GM12878 (cell line): ENCODE measurements at regions not wholly inside any gene's neighbourhood (a gene's known extent, or its start where the extent isn't known, plus 50 kb on each side); places are given as distances from the start of the nearest gene placed in this dataset.

ENCODE experiments used
- ATAC-seq: fragments of 200-7000 bp; cut with Tn5 transposase; 3 replicates; pipeline ENCODE4 v1.9.1; 2020; ENCODE audit warnings: mild to moderate bottlenecking, moderate library complexity
- BruUV-seq: library from RNA; stranded (reverse); fragments of 400-500 nt; replicated peaks from 2 replicates; lab custom pipeline; 2021; lab: Mats Ljungman, UMichigan
- CTCF ChIA-PET: fragments of 300-600 bp; sonication (Branson Sonifier 250); formaldehyde crosslinking; extraction: SDS; loops from one replicate; lab custom pipeline; 2021; ENCODE audit warnings: inconsistent platforms; lab: Yijun Ruan, JAX
- POLR2A ChIA-PET: fragments of 350-600 bp; formaldehyde crosslinking; extraction: SDS; loops from one replicate; lab custom pipeline; 2021; ENCODE audit warnings: inconsistent platforms; lab: Charles Lee
- RAD21 ChIA-PET: fragments of 300-600 bp; sonication (Branson Sonifier 250); formaldehyde crosslinking; loops from one replicate; lab custom pipeline; 2023; ENCODE audit warnings: antibody characterized with exemption; ENCODE audit not compliant: unreplicated experiment; lab: Charles Lee
- SMC1A ChIA-PET: fragments of 300-600 bp; sonication (Branson Sonifier 250); formaldehyde crosslinking; loops from one replicate; lab custom pipeline; 2023; ENCODE audit not compliant: unreplicated experiment, uncharacterized antibody; lab: Charles Lee
- DNase-seq: peaks from one replicate; pipeline ENCODE4 v3.0.0-alpha.2; 2011; ENCODE audit warnings: low read depth, low spot score
- FAIRE-seq: peaks from 3 replicates; lab custom pipeline; 2011; peaks lifted over from hg19 to GRCh38; lab: Jason Lieb, UNC
- H2AFZ ChIP-seq: 2 replicates; pipeline ENCODE4 v1.6.0; 2011; ENCODE audit warnings: low read depth, low read length, control low read depth; ENCODE audit not compliant: control insufficient read depth
- H3K27ac ChIP-seq: 2 replicates; pipeline ENCODE4 v1.5.1; 2011; ENCODE audit warnings: control low read depth; ENCODE audit not compliant: control insufficient read depth, insufficient read depth
- H3K27me3 ChIP-seq, 2 experiments: replicated peaks in 1 of 2; 2 replicates each; pipeline versions ENCODE4 v1.6.0 to v1.6.1; 2011; ENCODE audit warnings: low read length in 1 of 2; ENCODE audit not compliant: control insufficient read depth in 2 of 2, insufficient read depth in 2 of 2
- H3K36me3 ChIP-seq, 2 experiments: 2 replicates each; pipeline ENCODE4 v1.5.1; 2011; ENCODE audit warnings: low read length in 1 of 2; ENCODE audit not compliant: control insufficient read depth in 2 of 2, insufficient read depth in 2 of 2
- H3K4me1 ChIP-seq: 2 replicates; pipeline ENCODE4 v1.6.1; 2011; ENCODE audit warnings: mild to moderate bottlenecking, low read length, moderate library complexity, mixed read lengths; ENCODE audit not compliant: control insufficient read depth, insufficient read depth
- H3K4me2 ChIP-seq: 2 replicates; pipeline ENCODE4 v1.6.0; 2011; ENCODE audit warnings: control low read depth; ENCODE audit not compliant: control insufficient read depth, insufficient read depth
- H3K4me3 ChIP-seq: fragments of 200-600 bp; sonication (generic); 2 replicates; pipeline ENCODE4 v1.5.1; 2016
- H3K79me2 ChIP-seq: 2 replicates; pipeline ENCODE4 v1.6.0; 2011; ENCODE audit warnings: low read length; ENCODE audit not compliant: control insufficient read depth, insufficient read depth
- H3K9ac ChIP-seq: 2 replicates; pipeline ENCODE4 v1.8.0; 2011; ENCODE audit warnings: low read length, control low read depth, mixed read lengths; ENCODE audit not compliant: control insufficient read depth, insufficient read depth
- H3K9me3 ChIP-seq: replicated peaks from 3 replicates; pipeline ENCODE4 v1.5.1; 2011; ENCODE audit warnings: mild to moderate bottlenecking, low read length; ENCODE audit not compliant: control insufficient read depth, insufficient read depth
- H4K20me1 ChIP-seq: 2 replicates; pipeline ENCODE4 v1.6.0; 2011; ENCODE audit not compliant: control insufficient read depth, insufficient read depth
- ATF3 ChIP-seq: IDR thresholded peaks from 2 replicates; pipeline ENCODE4 v1.6.1; 2011; ENCODE audit warnings: low read depth, mild to moderate bottlenecking, low read length, moderate library complexity, borderline replicate concordance; ENCODE audit errors: extremely low read depth
- BCL11A ChIP-seq: IDR thresholded peaks from 2 replicates; pipeline ENCODE4 v1.6.1; 2011; ENCODE audit warnings: low read depth, low read length
- CEBPZ ChIP-seq: fragments of 150-350 bp; IDR thresholded peaks from 2 replicates; pipeline ENCODE4 v1.6.1; 2016; ENCODE audit warnings: low read depth, low read length
- CUX1 ChIP-seq: IDR thresholded peaks from 2 replicates; pipeline ENCODE4 v1.6.1; 2012; ENCODE audit warnings: improper control_type of control experiment, low read depth, low read length; ENCODE audit not compliant: insufficient replicate concordance
- EED ChIP-seq: sonication (generic); IDR thresholded peaks from 2 replicates; pipeline ENCODE4 v1.6.1; 2016; ENCODE audit warnings: antibody characterized with exemption, low read depth
- EZH2 ChIP-seq: IDR thresholded peaks from 2 replicates; pipeline ENCODE4 v1.6.1; 2012; ENCODE audit warnings: low read depth, mild to moderate bottlenecking, control low read depth, inconsistent platforms, low read length, borderline replicate concordance; ENCODE audit not compliant: control insufficient read depth
- KAT2A ChIP-seq: conservative IDR thresholded peaks from 2 replicates; pipeline ENCODE4 v1.6.1; 2011; ENCODE audit warnings: low read depth, low read length; ENCODE audit not compliant: control insufficient read depth
- NFIC ChIP-seq: IDR thresholded peaks from 2 replicates; pipeline ENCODE4 v1.6.1; 2012; ENCODE audit warnings: low read depth, mild to moderate bottlenecking, inconsistent platforms, low read length, moderate library complexity
- POLR2AphosphoS5 ChIP-seq: IDR thresholded peaks from 2 replicates; pipeline ENCODE4 v1.6.1; 2011; ENCODE audit warnings: mild to moderate bottlenecking, low read length, inconsistent platforms
- POU2F2 ChIP-seq: IDR thresholded peaks from 3 replicates; pipeline ENCODE4 v1.6.1; 2011; ENCODE audit warnings: low read depth, mild to moderate bottlenecking, low read length, borderline replicate concordance
- RUNX3 ChIP-seq: IDR thresholded peaks from 2 replicates; pipeline ENCODE4 v1.6.1; 2012; ENCODE audit warnings: low read length, inconsistent platforms
- SRF ChIP-seq, 2 experiments: IDR thresholded peaks; 2 replicates each; pipeline ENCODE4 v1.6.1; 2011; ENCODE audit warnings: low read depth in 2 of 2, low read length in 2 of 2, mild to moderate bottlenecking in 1 of 2, moderate library complexity in 1 of 2
- STAT3 ChIP-seq: IDR thresholded peaks from 2 replicates; pipeline ENCODE4 v1.6.1; 2011; ENCODE audit warnings: low read depth, low read length, improper control_type of control experiment
- TARDBP ChIP-seq: IDR thresholded peaks from 2 replicates; pipeline ENCODE4 v1.6.1; 2016; ENCODE audit warnings: borderline replicate concordance
- TCF3 ChIP-seq: IDR thresholded peaks from 2 replicates; pipeline ENCODE4 v1.6.1; 2012; ENCODE audit warnings: low read depth, mild to moderate bottlenecking, low read length, borderline replicate concordance; ENCODE audit not compliant: insufficient read depth
- ZNF622 ChIP-seq: fragments of 450-650 bp; IDR thresholded peaks from 2 replicates; pipeline ENCODE4 v1.6.1; 2017; ENCODE audit warnings: mild to moderate bottlenecking, inconsistent platforms
- WGBS: methylation state at CpG from one replicate; pipeline ENCODE4 v1.1.6; 2016; ENCODE audit warnings: low lambda C conversion rate; ENCODE audit not compliant: insufficient replicate concordance, insufficient coverage; ENCODE audit errors: missing lambda C conversion rate; 5-methylcytosine and 5-hydroxymethylcytosine counted together
- in situ Hi-C: fragments of 300-500 bp; cut with MboI; formaldehyde crosslinking; loops from 9 replicates; pipeline ENCODE4 v1.14.3; 2018; ENCODE audit warnings: mixed read lengths
- intact Hi-C: fragments of 100-400 bp; cut with micrococcal nuclease; formaldehyde crosslinking; loops from one replicate; pipeline ENCODE4 v1.14.2; 2022; ENCODE audit not compliant: unreplicated experiment

GRCh38 chr1:222893255-222893654 lies 78.4 kb downstream of the DISP1 start (continued):
- TF ChIP-seq CUX1 (no peak), POLR2AphosphoS5 (no peak), NFIC (no peak), EZH2 (no peak), EED (no peak)

- Histone ChIP-seq H2AFZ (no peak overlapping the region), H3K9me3 (no peaks in the 10 kb centered on the region), H3K27ac (no peak overlapping the region), H3K36me3 (no peaks in the 10 kb centered on the region), H3K4me2 (no peak overlapping the region), H3K4me1 (no peaks in the 10 kb centered on the region), H3K4me3 (no peak overlapping the region), H3K79me2 (no peaks in the 10 kb centered on the region), H3K9ac (no peak overlapping the region), H3K27me3 (no peaks in the 10 kb centered on the region), H4K20me1 (no peaks in the 10 kb centered on the region)
- ChIA-PET SMC1A (no interaction called here), CTCF (no interaction called here), RAD21 (no interaction called here), POLR2A (no interaction called here)
- BruUV-seq, result no TSS peak
- in situ Hi-C loops, result no loop called here
- DNase-seq (no peak), ATAC-seq (no peak), FAIRE-seq (no peak)
- WGBS, result 79% methylated on average over 11 of the region's 11 CpGs
- intact Hi-C loops, result no loop called here
- TF ChIP-seq POU2F2, result no peak
- TF ChIP-seq TCF3, result no peak
- no peak for TF ChIP-seq KAT2A
- TF ChIP-seq ATF3, result no peak
- no peak for TF ChIP-seq POLR2AphosphoS5
- TF ChIP-seq CEBPZ, result no peak
- no peak for TF ChIP-seq BCL11A
- TF ChIP-seq STAT3, result no peak
- no peak for TF ChIP-seq SRF (IDR thresholded peaks at IDR 0.05; ENCODE audit: low read depth in 2 of 2, low read length in 2 of 2)
- TF ChIP-seq RUNX3, result no peak
- no peak for TF ChIP-seq TARDBP
- TF ChIP-seq ZNF622, result no peak
Measured at GRCh38 chr1:222894331-222894730, 79.5 kb downstream of the DISP1 start.
